ENCODE measurements at regions not wholly inside any gene's neighbourhood (a gene's known extent, or its start where the extent isn't known, plus 50 kb on each side); places are given as distances from the start of the nearest gene placed in this dataset. TPM values are rescaled to one million over a fixed set of nuclear protein-coding genes. Genes with fewer than 3 reads are reported as not detected.

DNA sequence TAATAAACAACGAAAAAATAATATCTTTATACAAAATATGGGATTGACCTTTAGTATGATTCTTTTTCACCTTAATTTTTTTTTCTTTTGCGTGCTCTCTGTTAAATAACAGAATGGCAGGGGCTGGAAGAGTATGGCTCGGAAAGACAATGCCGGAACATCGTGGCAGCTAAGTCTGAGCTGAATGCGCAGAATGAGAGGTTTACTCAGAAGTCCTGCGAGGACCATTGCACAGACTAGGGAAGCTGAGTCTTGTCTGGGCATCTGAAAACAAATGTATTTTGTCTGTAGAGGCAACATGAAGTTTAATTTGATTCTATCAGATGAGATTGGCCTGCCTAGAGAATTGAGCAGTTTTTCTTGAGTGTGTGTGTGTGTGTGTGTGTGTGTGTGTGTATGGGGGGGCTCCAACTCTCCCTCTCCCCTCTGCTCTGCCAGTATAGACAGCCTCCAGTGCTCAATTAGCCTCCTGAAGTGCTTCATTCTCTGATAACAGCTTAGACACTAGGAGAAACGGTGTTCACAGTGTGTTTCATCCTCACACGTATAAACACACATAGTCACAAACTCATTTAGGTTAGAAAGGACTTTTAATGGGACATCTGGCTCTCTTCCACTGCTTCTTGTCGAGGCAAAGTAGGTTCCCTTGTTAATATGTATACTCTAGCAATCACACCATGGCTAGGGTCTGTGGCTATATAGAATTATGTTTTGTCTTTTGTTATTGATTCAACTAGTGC, 244.3 kb upstream of the SORL1-AS1 start:
- DNase-seq (ENCODE audit: low read depth), result no peak

DNA sequence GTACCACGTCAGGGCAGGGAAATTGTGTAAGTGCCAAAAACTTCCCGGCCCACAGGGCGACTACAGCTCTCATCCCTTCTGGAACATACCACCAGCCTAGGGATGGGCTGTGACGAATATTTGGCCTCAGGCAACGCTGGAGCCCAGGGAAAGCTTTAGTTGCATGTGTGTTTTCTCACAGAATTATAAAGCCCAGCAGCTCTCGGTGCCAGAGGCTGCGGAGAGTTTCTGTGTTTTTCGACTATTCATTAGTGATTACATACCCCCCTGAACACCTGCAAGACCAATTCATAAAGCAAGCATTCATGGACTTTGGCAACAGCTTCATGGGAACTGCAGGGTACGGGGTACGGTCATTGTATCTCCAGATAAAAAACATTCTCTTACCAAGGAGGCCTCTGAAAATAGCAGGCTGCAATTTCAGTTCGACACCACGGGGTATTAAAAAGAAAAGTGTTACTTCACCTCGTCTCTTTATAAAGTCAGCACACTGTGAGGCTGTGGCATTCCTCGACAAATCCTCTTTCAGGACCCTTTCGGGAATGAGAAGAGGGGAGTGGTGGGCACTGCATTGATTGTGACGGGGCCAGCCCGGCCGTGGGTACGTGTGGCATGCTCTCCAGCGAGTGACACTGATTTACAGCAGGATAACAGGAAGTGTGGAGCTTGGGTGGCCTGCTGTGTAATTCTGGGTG, 243.6 kb upstream of the SORL1-AS1 start:
- DNase-seq (ENCODE audit: low read depth), result no peak

DNA sequence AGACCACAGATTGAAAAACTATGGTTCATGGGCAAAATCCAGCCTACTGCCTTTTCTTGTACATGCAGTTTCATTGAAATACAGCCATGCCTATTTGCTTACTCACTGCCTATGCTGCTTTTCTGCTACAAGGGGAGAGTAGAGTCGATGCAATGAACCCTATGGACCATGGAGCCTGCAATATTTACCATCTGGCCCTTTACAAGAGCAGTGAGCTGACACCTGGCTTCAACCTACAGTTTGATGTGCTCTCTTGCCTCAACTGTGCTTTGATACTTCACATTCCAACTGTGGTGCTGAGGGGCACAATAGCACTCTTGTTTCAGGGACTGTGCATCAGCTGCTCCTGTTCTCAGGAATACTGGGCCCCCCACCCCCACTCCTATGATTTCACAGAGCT, 239.5 kb upstream of the SORL1-AS1 start:
- no peak for DNase-seq (ENCODE audit: low read depth)

DNA sequence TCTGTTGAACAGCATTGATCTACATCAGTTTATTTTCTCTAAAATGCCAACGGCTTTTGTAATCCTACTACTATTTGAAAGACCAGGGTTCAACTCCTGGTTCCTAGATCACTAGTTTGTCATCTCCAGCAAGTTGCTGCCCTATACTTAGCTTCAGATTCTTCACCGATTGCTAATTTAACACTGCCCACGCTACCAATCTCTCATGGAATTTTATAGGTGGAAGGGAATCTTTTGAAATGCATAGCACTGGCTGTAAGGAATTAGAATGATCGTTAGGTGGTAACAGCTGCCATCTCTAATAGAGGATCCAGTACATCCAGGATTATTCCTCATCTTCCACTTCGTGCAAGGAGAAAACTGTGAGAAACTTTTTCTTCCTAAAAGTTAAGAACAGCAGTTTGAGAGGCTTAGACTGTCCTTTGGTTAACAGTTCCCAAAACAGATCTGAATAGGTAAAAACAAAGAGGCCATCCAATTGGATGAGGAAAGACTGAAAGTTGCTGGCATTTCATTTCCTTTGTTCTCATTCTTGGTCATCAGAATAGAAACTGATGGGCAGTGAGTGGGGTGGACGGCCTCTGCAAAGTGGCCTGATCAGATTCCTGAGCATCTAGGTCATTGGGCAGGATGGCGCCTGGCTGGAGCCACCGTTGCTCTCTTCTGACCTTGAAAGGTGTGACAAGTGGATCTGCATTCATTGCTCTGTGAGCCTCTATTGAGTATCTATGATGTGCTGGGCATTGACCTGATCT, 236.3 kb upstream of the SORL1-AS1 start:
- peak; percentile 70 for DNase-seq (ENCODE audit: low read depth)

DNA sequence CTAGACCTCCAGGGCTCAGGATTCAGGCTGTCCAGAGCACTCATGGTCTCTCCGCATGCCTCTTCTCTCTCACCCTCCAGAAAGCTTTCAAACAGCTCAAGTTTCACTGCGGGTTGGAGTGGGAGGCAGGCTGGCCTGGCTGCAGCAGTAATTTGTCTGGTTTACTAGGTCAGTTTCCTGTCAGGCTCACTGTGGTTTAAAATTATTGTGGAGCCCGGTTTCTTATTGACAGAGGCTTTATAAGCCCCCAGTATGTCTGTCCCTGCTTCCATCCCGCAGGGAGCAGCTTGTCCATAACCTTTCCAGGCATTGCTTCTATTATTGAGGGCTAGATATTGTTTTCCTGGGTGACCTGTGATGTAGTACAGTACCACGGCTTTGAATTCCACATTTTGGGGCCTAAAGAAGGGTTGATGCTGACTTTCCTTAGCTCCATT, 235.3 kb upstream of the SORL1-AS1 start:
- DNase-seq (ENCODE audit: low read depth), result peak; percentile 80

DNA sequence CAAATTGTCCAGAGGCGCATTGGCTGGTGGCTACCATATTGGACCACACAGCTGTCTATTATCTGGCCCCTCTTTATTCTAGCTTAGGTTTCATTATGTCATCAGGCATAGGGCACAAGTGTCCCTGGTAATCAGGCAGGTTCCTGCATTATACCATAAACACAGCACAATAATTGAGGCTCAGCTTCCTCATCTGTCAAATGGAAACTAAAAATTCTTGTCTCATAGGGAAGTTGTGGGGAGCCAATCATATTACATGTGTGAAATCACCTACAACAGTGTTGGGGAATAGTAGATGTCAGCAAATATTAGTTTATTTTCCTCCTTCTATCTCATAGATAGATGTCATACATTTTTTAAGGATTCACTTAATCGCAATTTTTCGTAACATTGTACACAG, 231.0 kb upstream of the SORL1-AS1 start:
- no peak for DNase-seq (ENCODE audit: low read depth)

Small RNAs in the stretch of these regions (small RNA-seq; reads per million reads assigned to genes)
- gene RNU6-256P, result not detected

Data from HT1080 (cell line).